ENCODE measurements at regions not wholly inside any gene's neighbourhood (a gene's known extent, or its start where the extent isn't known, plus 50 kb on each side); places are given as distances from the start of the nearest gene placed in this dataset.

- DNase-seq = no peak
Measured at GRCh38 chr1:70895531-70895930, 152.1 kb downstream of the PTGER3 start.

- DNase-seq = no peak
Measured at GRCh38 chr1:70896224-70896623, 151.4 kb downstream of the PTGER3 start.

GRCh38 chr1:70897273-70897672 lies 150.3 kb downstream of the PTGER3 start:
- DNase-seq = no peak

- DNase-seq = no peak
Measured at GRCh38 chr1:70899735-70900134, 147.9 kb downstream of the PTGER3 start.

- no peak for DNase-seq
Measured at GRCh38 chr1:70902211-70902610, 145.4 kb downstream of the PTGER3 start.

- DNase-seq = no peak
Measured at GRCh38 chr1:70906800-70907199, 140.8 kb downstream of the PTGER3 start.

GRCh38 chr1:70907563-70908310 lies 139.9 kb downstream of the PTGER3 start:
- no peak for DNase-seq

- DNase-seq = no peak
Measured at GRCh38 chr1:70909262-70909822, 138.3 kb downstream of the PTGER3 start.

GRCh38 chr1:70910013-70910412 lies 137.6 kb downstream of the PTGER3 start:
- DNase-seq = no peak

- DNase-seq = no peak
Measured at GRCh38 chr1:70911861-70912260, 135.8 kb downstream of the PTGER3 start.

GRCh38 chr1:70914224-70914623 lies 133.4 kb downstream of the PTGER3 start:
- no peak for DNase-seq

GRCh38 chr1:70915258-70916033 lies 132.2 kb downstream of the PTGER3 start:
- DNase-seq = no peak

- no peak for DNase-seq
Measured at GRCh38 chr1:70916034-70916427, 131.6 kb downstream of the PTGER3 start.

- no peak for DNase-seq
Measured at GRCh38 chr1:70919706-70920323, 127.8 kb downstream of the PTGER3 start.
